Esophagus muscularis mucosa (tissue), 3 donors: ENCODE measurements at regions not wholly inside any gene's neighbourhood (a gene's known extent, or its start where the extent isn't known, plus 50 kb on each side); places are given as distances from the start of the nearest gene placed in this dataset.

Experiments
- CTCF ChIP-seq, 3 experiments: fragments of 200-600 bp in 2 of 3; fragments of 450-650 bp in 1 of 3; sonication (generic) in 2 of 3; IDR thresholded peaks; one replicate each; pipeline ENCODE4 v1.5.1; 2017 to 2019; ENCODE audit warnings: antibody characterized with exemption in 3 of 3, mild to moderate bottlenecking in 2 of 3, moderate library complexity in 1 of 3
- EP300 ChIP-seq: sonication (generic); formaldehyde crosslinking; IDR thresholded peaks from one replicate; pipeline ENCODE4 v1.6.1; 2017; ENCODE audit warnings: antibody characterized with exemption

DNA sequence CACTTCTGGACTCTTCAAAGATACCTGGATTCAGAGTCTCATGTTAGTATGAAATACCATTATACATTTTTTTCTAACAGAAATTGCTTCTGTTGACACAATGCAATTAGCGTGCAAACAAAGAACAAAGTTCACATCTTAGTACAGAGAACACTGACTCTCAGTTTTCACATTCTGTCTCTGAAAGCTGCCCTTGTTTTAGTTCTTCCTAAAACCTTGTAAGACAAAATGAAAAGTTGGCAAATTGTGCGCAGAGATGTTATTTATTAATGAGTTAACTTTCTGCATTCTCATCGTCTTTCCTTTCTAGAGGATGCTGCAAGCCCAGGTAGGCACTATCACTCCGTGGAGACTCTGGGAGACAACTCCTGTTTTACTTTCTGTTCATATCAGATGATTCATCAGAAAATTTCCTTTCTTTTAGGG lies 377.3 kb upstream of the POU3F3 start:
- TF ChIP-seq CTCF (IDR thresholded peaks at IDR 0.05) (no peak), EP300 (no peak)
